DND-41 (cell line): ENCODE measurements at regions not wholly inside any gene's neighbourhood (a gene's known extent, or its start where the extent isn't known, plus 50 kb on each side); places are given as distances from the start of the nearest gene placed in this dataset.

Experiments used
- CTCF ChIP-seq: IDR thresholded peaks from 2 replicates; pipeline ENCODE4 v1.5.1; 2012; ENCODE audit warnings: borderline replicate concordance, low read length, moderate library complexity, mild to moderate bottlenecking; ENCODE audit not compliant: poor library complexity, severe bottlenecking; ENCODE audit errors: extremely low read depth
- EZH2 ChIP-seq: IDR thresholded peaks from 3 replicates; pipeline ENCODE4 v1.6.1; 2012; ENCODE audit warnings: borderline replicate concordance, low read depth, mild to moderate bottlenecking, moderate library complexity, low read length, inconsistent platforms; ENCODE audit not compliant: severe bottlenecking

GRCh38 chr22:48240148-48240934 lies 1477.9 kb downstream of the TBC1D22A start:
- TF ChIP-seq EZH2 = no peak
- no peak for TF ChIP-seq CTCF
